GM10248 (cell line): ENCODE measurements at regions not wholly inside any gene's neighbourhood (a gene's known extent, or its start where the extent isn't known, plus 50 kb on each side); places are given as distances from the start of the nearest gene placed in this dataset.
"Not testable (repeated sequence)": the region's sequence is repeated elsewhere in the genome, so short reads cannot be mapped to it uniquely, and the experiment has no call there.

Experiments
- CTCF ChIA-PET: fragments of 300-600 bp; sonication (Branson Sonifier 250); formaldehyde crosslinking; extraction: SDS; loops from one replicate; lab custom pipeline; 2021; ENCODE audit warnings: antibody characterized with exemption; lab: Yijun Ruan, JAX
- POLR2A ChIA-PET: fragments of 350-650 bp; sonication (Branson Sonifier 250); formaldehyde crosslinking; extraction: SDS; loops from one replicate; lab custom pipeline; 2020; ENCODE audit warnings: antibody characterized with exemption; lab: Yijun Ruan, JAX
- DNase-seq: peaks from one replicate; pipeline ENCODE4 v3.0.0; 2012; ENCODE audit errors: extremely low spot score
- CTCF ChIP-seq: IDR thresholded peaks from 2 replicates; pipeline ENCODE4 v1.5.1; 2012; ENCODE audit warnings: mild to moderate bottlenecking, low read depth; ENCODE audit errors: extremely low read depth, missing control alignments, control extremely low read depth

- DNase-seq = no peak
- ChIA-PET CTCF (no interaction called here), POLR2A (no interaction called here)
- TF ChIP-seq CTCF = no peak
These were observed 292.0 kb upstream of the LRP1B start for GRCh38 chr2:142422769-142423168.

- TF ChIP-seq CTCF = no peak
- no peak for DNase-seq
These were observed 291.2 kb upstream of the LRP1B start for GRCh38 chr2:142422041-142422440.

GRCh38 chr2:142418699-142419098 lies 287.9 kb upstream of the LRP1B start:
- POLR2A ChIA-PET, CTCF ChIA-PET, DNase-seq: not testable (repeated sequence)

More at GRCh38 chr2:142422041-142422440, 291.2 kb upstream of the LRP1B start:
- CTCF ChIA-PET = no interaction called here
- POLR2A ChIA-PET = no interaction called here

GRCh38 chr2:142416996-142417395 lies 286.2 kb upstream of the LRP1B start:
- no peak for TF ChIP-seq CTCF
- no peak for DNase-seq
- CTCF ChIA-PET = interaction anchor here (1.0 to 1.4 kb wide), 2 partner anchors 9 to 17 kb away, joined by 3 read pairs; no protein-coding TSS in a partner anchor
- POLR2A ChIA-PET = no interaction called here

- no peak for TF ChIP-seq CTCF
- CTCF ChIA-PET = interaction anchor here (0.8 kb wide), 1 partner anchor 26 kb away, joined by 3 read pairs; no protein-coding TSS in a partner anchor
- POLR2A ChIA-PET = no interaction called here
- DNase-seq = no peak
These were observed 284.6 kb upstream of the LRP1B start for GRCh38 chr2:142415461-142415860.

- TF ChIP-seq CTCF = no peak
- CTCF ChIA-PET = no interaction called here
- no peak for DNase-seq
- POLR2A ChIA-PET = no interaction called here
These were observed 267.4 kb upstream of the LRP1B start for GRCh38 chr2:142398212-142398611.

GRCh38 chr2:142395291-142395690 lies 264.5 kb upstream of the LRP1B start:
- TF ChIP-seq CTCF = no peak
- POLR2A ChIA-PET = no interaction called here
- no peak for DNase-seq
- CTCF ChIA-PET = no interaction called here
